Urothelium cell line (cell line): ENCODE measurements at regions not wholly inside any gene's neighbourhood (a gene's known extent, or its start where the extent isn't known, plus 50 kb on each side); places are given as distances from the start of the nearest gene placed in this dataset.
A peak's percentile ranks its signal among the peaks of the same experiment; 100 is the strongest.
"Not testable (repeated sequence)": the region's sequence is repeated elsewhere in the genome, so short reads cannot be mapped to it uniquely, and the experiment has no call there.

Experiments used
- DNase-seq: peaks from one replicate; pipeline ENCODE4 v3.0.0; 2011; ENCODE audit warnings: low spot score, mixed read lengths
- FAIRE-seq: peaks from 2 replicates; lab custom pipeline; 2011; peaks lifted over from hg19 to GRCh38; lab: Jason Lieb, UNC

DNA sequence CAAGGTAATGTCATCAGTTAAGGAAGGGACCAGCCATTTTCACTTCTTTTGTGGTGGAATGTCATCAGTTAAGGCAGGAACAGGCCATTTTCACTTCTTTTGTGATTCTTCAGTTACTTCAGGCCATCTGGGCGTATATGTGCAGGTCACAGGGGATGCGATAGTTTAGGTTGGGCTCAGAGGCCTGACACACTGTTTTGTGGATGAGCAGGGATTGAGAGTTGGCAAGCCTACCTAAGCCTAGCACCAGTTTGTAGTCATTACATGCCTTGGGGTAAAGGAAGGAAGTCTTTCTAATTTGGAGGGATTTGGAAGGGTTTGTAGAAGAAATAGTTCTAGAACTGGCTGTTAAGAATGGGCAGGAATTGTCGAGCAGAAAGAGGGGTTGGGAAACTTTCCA is 457.2 kb downstream of the TMEM135 start:
- DNase-seq, FAIRE-seq: not testable (repeated sequence)

- FAIRE-seq, DNase-seq: not testable (repeated sequence)
Observed at GRCh38 chr11:87494026-87494425, 456.3 kb downstream of the TMEM135 start.

GRCh38 chr11:87493516-87493915 is 455.8 kb downstream of the TMEM135 start:
- FAIRE-seq (no peak), DNase-seq (no peak)

DNA sequence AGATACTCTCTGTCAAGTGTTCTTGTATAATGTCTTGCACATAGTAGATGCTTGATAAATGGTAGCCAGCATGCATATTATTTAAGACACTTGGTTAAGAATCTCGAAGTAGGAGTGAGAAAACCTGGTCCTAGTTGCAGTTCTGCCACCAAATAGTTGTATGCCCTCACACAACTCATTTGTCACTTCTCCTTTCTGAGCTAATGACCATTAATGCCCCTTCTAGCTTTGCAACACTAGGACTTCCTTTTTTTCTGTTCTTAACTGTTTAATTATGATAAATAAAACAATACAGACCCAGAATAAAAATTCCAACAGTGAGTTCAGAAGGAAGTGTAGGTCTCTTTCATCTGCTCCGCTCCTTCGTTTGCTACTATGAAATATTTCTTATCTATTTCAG is 453.6 kb downstream of the TMEM135 start:
- DNase-seq (no peak), FAIRE-seq (no peak)

GRCh38 chr11:87490671-87491070 is 452.9 kb downstream of the TMEM135 start:
- DNase-seq (no peak), FAIRE-seq (no peak)

GRCh38 chr11:87484566-87484965 is 446.8 kb downstream of the TMEM135 start:
- FAIRE-seq (no peak), DNase-seq (no peak)

DNA sequence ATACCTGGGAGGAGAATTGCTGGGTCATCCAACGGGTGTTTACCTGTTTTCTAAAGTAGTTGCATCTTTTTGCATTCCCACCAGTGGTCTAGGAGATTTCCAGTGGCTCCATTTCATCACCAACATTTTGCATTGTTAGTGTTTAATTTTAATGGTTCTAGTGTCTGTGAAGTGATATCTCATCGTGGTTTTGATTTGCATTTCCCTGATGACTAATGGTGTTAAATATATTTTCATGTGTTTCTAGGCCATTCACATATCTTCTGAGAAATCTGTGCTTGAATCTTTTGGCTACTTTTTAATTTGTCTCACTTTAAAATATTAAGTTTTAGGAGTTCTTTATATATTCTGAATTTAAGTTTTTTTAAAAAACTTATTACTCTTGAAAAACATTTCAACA is 439.6 kb downstream of the TMEM135 start:
- FAIRE-seq = no peak
- no peak for DNase-seq

DNA sequence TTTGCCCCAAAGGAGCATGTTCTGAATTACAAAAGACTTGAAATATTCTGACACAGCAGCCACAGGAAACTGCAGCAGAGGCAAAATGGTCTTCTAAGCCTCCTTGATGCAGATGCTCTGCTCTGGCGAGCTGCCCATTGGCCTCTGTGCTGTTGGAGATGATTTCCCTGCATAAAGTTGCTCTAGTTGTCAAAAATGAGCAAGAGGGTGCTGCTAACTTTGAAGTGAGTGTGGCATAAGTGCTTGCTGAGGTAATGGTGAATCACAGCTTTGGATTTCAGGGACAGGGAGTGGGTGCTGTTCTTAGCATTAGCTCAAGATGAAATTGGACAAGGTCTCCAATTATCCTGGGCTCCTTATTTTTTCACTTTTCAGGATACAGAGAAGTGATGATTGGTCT is 435.4 kb downstream of the TMEM135 start:
- DNase-seq (peak; percentile 79), FAIRE-seq (no peak)

DNA sequence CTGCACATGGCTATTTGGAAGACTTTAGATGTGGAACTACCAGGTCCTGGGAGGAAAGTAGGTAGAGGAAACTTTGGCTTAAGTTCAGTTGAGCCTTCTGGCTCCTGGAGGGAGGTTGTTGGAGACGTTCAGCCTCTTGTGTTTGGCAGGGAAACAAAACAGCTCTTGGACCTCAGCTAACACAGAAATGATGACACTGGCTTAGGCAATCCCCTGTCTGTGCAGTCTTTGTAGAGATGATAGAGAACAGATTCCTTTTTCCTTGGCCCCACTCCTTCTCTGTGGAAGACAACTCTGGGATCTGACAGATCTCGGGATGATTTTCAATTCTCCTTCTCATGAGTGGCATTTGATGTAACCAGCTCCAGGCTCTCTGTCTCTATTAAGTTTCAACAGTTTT is 428.5 kb downstream of the TMEM135 start:
- DNase-seq = no peak

GRCh38 chr11:87465716-87466115 is 428.0 kb downstream of the TMEM135 start:
- FAIRE-seq (no peak), DNase-seq (no peak)

More for the DNA sequence above, 428.5 kb downstream of the TMEM135 start:
- no peak for FAIRE-seq

GRCh38 chr11:87463486-87464102 is 425.9 kb downstream of the TMEM135 start:
- no peak for FAIRE-seq

DNA sequence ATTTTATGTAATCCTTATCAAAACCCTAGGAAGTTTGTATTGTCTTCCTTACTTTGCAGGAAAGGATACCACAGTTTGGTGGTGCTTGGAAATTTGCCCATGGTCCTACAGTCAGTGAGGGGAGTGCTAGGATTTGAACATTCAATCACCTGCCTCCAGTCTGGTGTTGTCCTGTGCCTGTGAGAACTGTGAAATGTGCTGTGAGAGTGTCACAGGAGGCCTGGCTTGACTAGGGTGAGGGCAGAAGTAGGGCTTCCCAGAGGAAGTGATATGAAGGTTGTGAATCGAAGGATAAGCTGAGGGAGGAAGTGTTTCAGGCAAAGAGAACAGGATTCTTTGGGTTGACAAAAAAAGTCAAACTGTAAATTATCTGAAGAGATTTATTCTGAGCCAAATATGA is 424.4 kb downstream of the TMEM135 start:
- no peak for FAIRE-seq

More at GRCh38 chr11:87463486-87464102, 425.9 kb downstream of the TMEM135 start:
- DNase-seq = peak; percentile 52

DNA sequence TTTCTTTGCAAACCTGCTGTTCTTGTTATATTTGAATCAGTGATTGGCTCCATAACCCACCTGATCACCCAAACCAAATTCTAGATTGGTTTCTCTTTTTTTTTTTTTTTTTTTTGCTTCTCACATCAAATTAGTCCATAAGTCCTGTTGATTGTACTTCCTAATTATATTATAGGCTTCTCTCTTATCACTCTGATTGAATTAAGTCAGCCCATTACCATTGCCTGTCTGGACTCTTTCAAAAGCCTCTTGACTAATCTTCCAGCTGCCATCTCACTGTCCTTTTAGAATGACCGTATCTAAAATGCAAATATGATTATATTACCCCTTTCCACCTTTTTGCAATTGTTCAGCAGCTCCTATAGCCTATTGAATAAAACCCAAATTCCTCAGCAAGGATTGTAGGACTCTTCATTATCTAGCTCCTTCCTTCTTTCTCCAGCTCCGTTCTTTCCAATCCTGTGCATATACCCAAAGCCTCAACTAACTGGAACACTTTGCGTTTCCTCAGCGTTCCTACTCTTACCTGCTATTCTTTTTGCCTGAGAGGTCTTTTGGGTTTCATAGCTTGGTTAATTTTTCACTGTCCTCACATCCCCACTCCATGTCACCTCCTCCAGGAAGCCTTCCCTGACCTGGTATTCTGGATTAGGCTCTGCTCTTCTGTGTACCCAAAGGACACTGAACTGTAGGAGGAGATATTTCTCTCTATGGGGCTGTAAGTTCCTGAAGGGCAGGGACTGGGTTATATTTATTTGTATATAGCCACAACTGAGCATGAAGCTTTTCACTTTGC is 423.3 kb downstream of the TMEM135 start:
- DNase-seq = no peak
- FAIRE-seq = no peak

More for the DNA sequence above, 424.4 kb downstream of the TMEM135 start:
- DNase-seq = no peak

- FAIRE-seq (no peak), DNase-seq (no peak)
Observed at GRCh38 chr11:87460279-87460678, 422.5 kb downstream of the TMEM135 start.

GRCh38 chr11:87459351-87459750 is 421.6 kb downstream of the TMEM135 start:
- DNase-seq (no peak), FAIRE-seq (no peak)

DNA sequence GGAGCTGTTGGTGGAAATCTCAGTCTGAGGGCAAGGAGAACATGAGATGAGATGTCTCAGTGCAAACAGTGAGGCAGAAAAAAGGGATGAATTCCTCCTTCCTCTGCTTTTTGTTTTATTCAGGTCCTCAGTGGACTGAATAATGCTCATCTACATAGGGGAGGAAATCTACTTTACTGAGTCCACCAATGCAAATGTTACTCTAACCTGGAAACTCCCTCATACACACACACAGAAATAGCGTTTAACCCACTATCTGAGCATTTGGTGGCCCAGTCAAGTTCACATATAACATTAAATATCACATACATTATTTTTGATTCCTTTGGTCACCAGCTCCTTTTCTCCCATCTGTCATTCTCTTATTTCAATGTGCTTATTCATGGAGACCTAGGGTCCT is 418.8 kb downstream of the TMEM135 start:
- FAIRE-seq (no peak), DNase-seq (no peak)

- FAIRE-seq = no peak
- DNase-seq = no peak
Observed at GRCh38 chr11:87455180-87455579, 417.4 kb downstream of the TMEM135 start.

DNA sequence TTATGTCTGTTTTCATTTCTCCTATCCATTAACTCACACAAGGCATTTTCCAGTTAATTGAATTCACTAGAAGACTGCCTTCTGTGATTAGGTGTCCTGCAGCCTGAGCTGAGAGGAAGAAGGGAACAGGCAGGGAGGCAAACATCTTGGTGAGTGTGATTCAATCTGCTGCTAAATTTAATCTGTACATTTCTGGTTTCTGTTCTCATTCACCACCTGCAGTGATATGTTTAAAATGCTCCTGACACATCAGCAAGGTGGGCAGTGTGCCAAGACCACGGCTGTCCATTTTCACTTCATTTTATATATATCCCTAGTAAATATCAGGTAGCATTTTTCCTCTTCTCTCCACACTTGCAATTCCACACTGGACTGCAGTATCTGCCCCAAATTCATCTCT is 416.5 kb downstream of the TMEM135 start:
- FAIRE-seq (no peak), DNase-seq (no peak)

GRCh38 chr11:87453531-87454089 is 415.9 kb downstream of the TMEM135 start:
- DNase-seq = no peak
- FAIRE-seq = peak; percentile 91

DNA sequence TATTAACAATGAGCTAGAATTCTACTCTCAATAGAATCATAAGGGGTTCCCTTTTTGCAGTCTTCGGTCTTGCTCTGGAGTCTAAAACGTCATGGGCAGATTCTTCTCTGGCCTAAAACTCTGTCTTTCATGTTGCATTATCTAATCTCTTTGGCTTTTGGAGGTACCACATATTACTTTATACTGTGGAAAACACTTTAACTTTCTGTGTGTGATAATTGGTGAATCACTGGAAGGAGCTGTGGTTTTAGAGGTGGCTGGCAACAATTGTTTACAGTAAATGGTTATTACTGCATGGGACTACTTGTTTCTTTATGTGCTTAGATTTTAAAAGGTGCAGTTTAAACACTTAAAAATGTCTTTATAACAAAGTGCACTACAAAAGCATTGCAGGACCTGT is 414.3 kb downstream of the TMEM135 start:
- not testable (repeated sequence) for DNase-seq
- FAIRE-seq = peak; percentile 71

- DNase-seq (peak; percentile 53), FAIRE-seq (no peak)
Observed at GRCh38 chr11:87451395-87451794, 413.7 kb downstream of the TMEM135 start.

- DNase-seq = no peak
- FAIRE-seq = no peak
Observed at GRCh38 chr11:87447606-87448005, 409.9 kb downstream of the TMEM135 start.
